IMR-90 (cell line): ENCODE measurements at regions not wholly inside any gene's neighbourhood (a gene's known extent, or its start where the extent isn't known, plus 50 kb on each side); places are given as distances from the start of the nearest gene placed in this dataset.

Experiments used
- ATAC-seq: fragments of 200-7000 bp; cut with Tn5 transposase; 2 replicates; pipeline ENCODE4 v1.9.1; 2020; ENCODE audit warnings: low read depth, mild to moderate bottlenecking, moderate library complexity
- BruUV-seq: library from RNA; stranded (reverse); fragments of 400-500 nt; replicated peaks from 2 replicates; lab custom pipeline; 2021; lab: Mats Ljungman, UMichigan
- CTCF ChIA-PET: fragments of 300-600 bp; formaldehyde crosslinking; extraction: SDS; loops from one replicate; lab custom pipeline; 2021; ENCODE audit warnings: antibody characterized with exemption; lab: Yijun Ruan, JAX
- POLR2A ChIA-PET: fragments of 300-600 bp; sonication (Branson Sonifier 250); formaldehyde crosslinking; loops from one replicate; lab custom pipeline; 2022; ENCODE audit warnings: antibody characterized with exemption; ENCODE audit not compliant: unreplicated experiment; lab: Charles Lee
- DNase-seq: peaks from one replicate; pipeline ENCODE4 v3.0.0; 2013
- H2AFZ ChIP-seq: replicated peaks from 2 replicates; pipeline ENCODE3; 2013; ENCODE audit warnings: low read length, mild to moderate bottlenecking; ENCODE audit not compliant: poor library complexity
- H2AK5ac ChIP-seq: 2 replicates; pipeline ENCODE4 v1.6.1; 2013; ENCODE audit warnings: low read depth, low read length, inconsistent platforms
- H2AK9ac ChIP-seq: replicated peaks from 2 replicates; pipeline ENCODE3; 2013; ENCODE audit warnings: mild to moderate bottlenecking, low read depth, low read length, moderate library complexity; ENCODE audit not compliant: poor library complexity
- H2BK120ac ChIP-seq: 2 replicates; pipeline ENCODE4 v1.6.1; 2013; ENCODE audit warnings: low read depth, low read length, inconsistent platforms
- H2BK15ac ChIP-seq: 3 replicates; pipeline ENCODE4 v1.6.1; 2013; ENCODE audit warnings: low read depth, low read length, inconsistent platforms
- H2BK20ac ChIP-seq: 2 replicates; pipeline ENCODE4 v1.6.1; 2013; ENCODE audit warnings: low read depth, mild to moderate bottlenecking, inconsistent platforms, low read length, moderate library complexity
- H2BK5ac ChIP-seq: 2 replicates; pipeline ENCODE4 v1.6.1; 2013; ENCODE audit warnings: mild to moderate bottlenecking, low read depth, low read length, inconsistent platforms; ENCODE audit not compliant: poor library complexity, severe bottlenecking
- H3K14ac ChIP-seq: replicated peaks from 2 replicates; pipeline ENCODE4 v1.6.1; 2013; ENCODE audit warnings: low read depth, low read length, inconsistent platforms
- H3K18ac ChIP-seq: 2 replicates; pipeline ENCODE4 v1.6.1; 2013; ENCODE audit warnings: low read depth, low read length, control low read depth
- H3K23ac ChIP-seq: 2 replicates; pipeline ENCODE4 v1.6.1; 2013; ENCODE audit warnings: low read depth, low read length, inconsistent platforms
- H3K27ac ChIP-seq: 2 replicates; pipeline ENCODE4 v1.5.1; 2013; ENCODE audit warnings: mild to moderate bottlenecking, control low read depth, low read length; ENCODE audit not compliant: insufficient read depth
- H3K27me3 ChIP-seq: 2 replicates; pipeline ENCODE4 v1.6.1; 2013; ENCODE audit warnings: low read length; ENCODE audit not compliant: control insufficient read depth, insufficient read depth
- H3K36me3 ChIP-seq: 2 replicates; pipeline ENCODE4 v1.6.1; 2013; ENCODE audit warnings: low read length, mixed read lengths; ENCODE audit not compliant: control insufficient read depth, insufficient read depth
- H3K4ac ChIP-seq: 2 replicates; pipeline ENCODE4 v1.6.1; 2013; ENCODE audit warnings: low read depth, low read length, inconsistent platforms
- H3K4me1 ChIP-seq: 2 replicates; pipeline ENCODE4 v1.6.1; 2013; ENCODE audit warnings: low read length, mixed read lengths; ENCODE audit not compliant: control insufficient read depth, insufficient read depth
- H3K4me2 ChIP-seq: 2 replicates; pipeline ENCODE4 v1.6.1; 2013; ENCODE audit warnings: low read depth, mild to moderate bottlenecking, control low read depth, low read length, moderate library complexity
- H3K4me3 ChIP-seq: 2 replicates; pipeline ENCODE4 v1.5.1; 2013; ENCODE audit warnings: low read depth, mild to moderate bottlenecking, control low read depth, low read length, moderate library complexity; ENCODE audit not compliant: insufficient read depth
- H3K56ac ChIP-seq: 2 replicates; pipeline ENCODE4 v1.6.1; 2013; ENCODE audit warnings: low read length, inconsistent platforms; ENCODE audit not compliant: insufficient read depth; ENCODE audit errors: extremely low read depth
- H3K79me1 ChIP-seq, 2 experiments: 2 replicates each; pipeline ENCODE4 v1.6.1; 2013; ENCODE audit warnings: low read length in 2 of 2, inconsistent platforms in 1 of 2, low read depth in 1 of 2
- H3K9ac ChIP-seq: 2 replicates; pipeline ENCODE4 v1.6.1; 2013; ENCODE audit warnings: low read depth, low read length, control low read depth
- H3K9me1 ChIP-seq: 2 replicates; pipeline ENCODE4 v1.6.1; 2013; ENCODE audit warnings: low read length, inconsistent platforms; ENCODE audit not compliant: insufficient read depth
- H3K9me3 ChIP-seq: 2 replicates; pipeline ENCODE4 v1.6.1; 2013; ENCODE audit warnings: low read length; ENCODE audit not compliant: control insufficient read depth, insufficient read depth
- H4K20me1 ChIP-seq: 2 replicates; pipeline ENCODE4 v1.6.1; 2013; ENCODE audit warnings: low read length, inconsistent platforms; ENCODE audit not compliant: insufficient read depth
- H4K5ac ChIP-seq: 2 replicates; pipeline ENCODE4 v1.6.1; 2013; ENCODE audit warnings: mild to moderate bottlenecking, low read depth, low read length, control low read depth
- H4K8ac ChIP-seq, 2 experiments: 2 replicates each; pipeline ENCODE4 v1.6.1; 2013; ENCODE audit warnings: low read depth in 2 of 2, low read length in 2 of 2, control low read depth in 1 of 2, inconsistent platforms in 1 of 2
- H4K91ac ChIP-seq: 2 replicates; pipeline ENCODE4 v1.6.1; 2013; ENCODE audit warnings: low read depth, low read length, inconsistent platforms; ENCODE audit not compliant: insufficient read depth
- POLR2A ChIP-seq: IDR thresholded peaks from 2 replicates; pipeline ENCODE4 v1.6.1; 2012; ENCODE audit warnings: mild to moderate bottlenecking, low read depth, low read length
- RAD21 ChIP-seq: IDR thresholded peaks from 2 replicates; pipeline ENCODE4 v1.6.1; 2012; ENCODE audit warnings: low read length, improper control_type of control experiment
- WGBS, 2 experiments: methylation state at CpG; one replicate each; pipeline versions ENCODE4 v1.1.5 to v1.1.7; 2013; ENCODE audit warnings: missing lambda C conversion rate in 2 of 2; ENCODE audit not compliant: insufficient read length in 1 of 2; ENCODE audit errors: extremely low coverage in 2 of 2; 5-methylcytosine and 5-hydroxymethylcytosine counted together
- dilution Hi-C: fragments of 300-500 bp; cut with HindIII; formaldehyde crosslinking; loops from one replicate; pipeline ENCODE4 v1.14.3; 2018; ENCODE audit warnings: low sequenced_read_pairs; ENCODE audit not compliant: unreplicated experiment
- in situ Hi-C: fragments of 300-500 bp; cut with MboI; formaldehyde crosslinking; loops from 3 replicates; pipeline ENCODE4 v1.14.3; 2019; ENCODE audit warnings: low sequenced_read_pairs, inconsistent platforms, mixed read lengths
- intact Hi-C: fragments of 100-400 bp; cut with micrococcal nuclease; formaldehyde crosslinking; loops from 2 replicates; pipeline ENCODE4 v1.10.0; 2022

DNA sequence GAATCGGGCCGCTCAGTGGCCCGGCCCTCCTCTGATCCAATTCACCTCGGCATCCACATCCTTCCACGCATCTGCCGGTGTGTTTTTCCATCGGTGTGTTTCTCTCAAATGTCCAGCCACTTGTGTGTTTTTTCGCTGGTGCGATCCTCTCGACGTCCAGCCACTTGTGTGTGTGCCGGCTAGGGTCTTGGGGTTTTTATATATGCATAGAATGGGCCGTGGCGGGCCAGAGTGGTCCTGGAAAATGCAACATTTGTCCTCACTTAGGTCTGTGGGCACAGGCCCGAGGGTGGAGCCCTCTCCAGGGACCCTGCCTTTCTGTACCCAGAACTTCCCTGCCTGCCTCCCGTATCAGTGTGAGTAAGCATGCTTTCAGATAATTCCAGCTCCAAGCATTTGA, 1106.4 kb downstream of the AMY1C start:
- intact Hi-C loops = no loop called here
- Histone ChIP-seq H3K9me3 (peaks cover 18% of the 10 kb centered on the region), H2AK5ac (no peak overlapping the region), H2AK9ac (no peak overlapping the region), H2BK120ac (no peak overlapping the region), H3K14ac (no peak overlapping the region), H4K91ac (no peak overlapping the region), H3K4me2 (no peak overlapping the region), H3K79me1 (no peaks in the 10 kb centered on the region), H2BK15ac (no peak overlapping the region), H4K20me1 (no peaks in the 10 kb centered on the region), H3K56ac (no peak overlapping the region), H3K27me3 (no peaks in the 10 kb centered on the region), H3K23ac (no peak overlapping the region), H3K27ac (no peak overlapping the region), H2BK5ac (no peak overlapping the region), H4K8ac (no peak overlapping the region), H2AFZ (no peak overlapping the region), H3K18ac (no peak overlapping the region), H3K4me3 (no peak overlapping the region), H3K4me1 (no peaks in the 10 kb centered on the region), H3K9me1 (no peaks in the 10 kb centered on the region), H2BK20ac (no peak overlapping the region), H4K5ac (no peak overlapping the region), H3K9ac (no peak overlapping the region), H3K4ac (no peak overlapping the region), H3K36me3 (no peaks in the 10 kb centered on the region)
- DNase-seq (no peak), ATAC-seq (no peak)
- no peak for TF ChIP-seq RAD21
- TF ChIP-seq POLR2A = no peak
- ChIA-PET POLR2A (no interaction called here), CTCF (no interaction called here)
- WGBS, 2 experiments = no CpG with 5 or more reads among the region's 16 CpGs
- in situ Hi-C loops = no loop called here
- BruUV-seq = no TSS peak
- dilution Hi-C loops = no loop called here
